Choroid plexus epithelial cell (primary cell): ENCODE measurements at regions not wholly inside any gene's neighbourhood (a gene's known extent, or its start where the extent isn't known, plus 50 kb on each side); places are given as distances from the start of the nearest gene placed in this dataset.

Source experiments
- DNase-seq: peaks from one replicate; pipeline ENCODE4 v3.0.0-alpha.2; 2010; ENCODE audit warnings: low read depth
- H3K4me3 ChIP-seq: 2 replicates; pipeline ENCODE4 v1.5.1; 2011; ENCODE audit warnings: low read depth, mild to moderate bottlenecking, control low read depth, low read length, moderate library complexity
- CTCF ChIP-seq: conservative IDR thresholded peaks from 2 replicates; pipeline ENCODE4 v1.5.1; 2011; ENCODE audit warnings: low read depth, mild to moderate bottlenecking, control low read depth, inconsistent platforms, low read length, moderate library complexity

GRCh38 chr4:152079543-152080293 lies 318.9 kb upstream of the GATB start:
- no peak for DNase-seq
- H3K4me3 ChIP-seq = no peak overlapping the region
- TF ChIP-seq CTCF = no peak

GRCh38 chr4:152079079-152079478 lies 318.3 kb upstream of the GATB start:
- no peak overlapping the region for H3K4me3 ChIP-seq
- no peak for DNase-seq
- TF ChIP-seq CTCF = no peak

DNA sequence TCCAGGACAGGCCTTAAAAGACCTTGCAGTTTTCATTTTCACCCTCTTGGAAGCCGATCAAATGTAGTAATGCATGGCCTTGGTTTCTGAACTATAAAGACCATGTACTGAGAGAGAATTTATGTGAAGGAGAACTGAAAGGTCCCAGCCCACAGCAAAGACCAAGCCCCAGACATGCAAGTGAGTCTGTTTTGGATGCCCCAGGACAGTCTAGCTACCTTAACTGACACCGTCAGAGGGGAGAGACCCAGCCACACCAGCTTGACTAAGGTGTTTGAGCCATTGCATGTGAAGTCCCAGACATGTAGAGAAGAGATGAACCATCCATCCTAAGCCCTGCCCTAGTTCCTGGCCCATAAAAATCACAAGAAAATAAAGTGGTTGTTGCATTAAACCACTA lies 316.8 kb upstream of the GATB start:
- no peak for TF ChIP-seq CTCF
- no peak for DNase-seq
- no peak overlapping the region for H3K4me3 ChIP-seq

DNA sequence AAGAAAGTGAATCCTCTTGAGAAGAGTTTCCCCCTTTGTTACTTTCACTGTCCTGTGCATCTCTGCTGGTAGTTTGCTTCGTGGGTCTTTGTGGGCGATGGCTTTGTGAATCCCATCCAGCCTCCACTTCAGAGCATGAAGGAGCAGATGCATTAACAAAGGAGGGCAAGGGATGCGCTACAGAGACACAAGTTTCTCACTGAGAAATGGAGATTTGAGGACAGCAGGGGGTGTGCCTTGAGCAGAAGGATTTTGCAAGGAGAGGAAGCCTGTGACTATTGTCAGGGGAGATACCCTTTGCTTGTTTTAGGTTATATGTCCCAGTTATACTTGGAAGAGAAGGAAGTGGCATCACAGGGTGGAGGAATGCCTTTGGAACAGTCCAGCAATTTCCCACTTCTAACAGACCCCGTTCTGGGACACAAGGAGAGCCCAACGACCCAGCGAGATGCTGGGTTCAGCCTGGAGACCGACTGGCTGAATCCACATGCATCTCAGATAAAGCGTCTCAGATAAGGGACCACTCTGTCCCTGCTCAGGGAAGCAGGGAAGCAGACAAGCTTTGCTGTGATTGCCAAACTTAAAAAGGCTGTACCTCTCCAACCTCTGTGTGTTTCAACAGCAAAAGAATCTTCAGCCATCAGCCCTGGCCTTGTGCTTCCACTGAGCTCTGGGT lies 314.6 kb upstream of the GATB start:
- no peak overlapping the region for H3K4me3 ChIP-seq
- DNase-seq = no peak
- TF ChIP-seq CTCF = no peak

DNA sequence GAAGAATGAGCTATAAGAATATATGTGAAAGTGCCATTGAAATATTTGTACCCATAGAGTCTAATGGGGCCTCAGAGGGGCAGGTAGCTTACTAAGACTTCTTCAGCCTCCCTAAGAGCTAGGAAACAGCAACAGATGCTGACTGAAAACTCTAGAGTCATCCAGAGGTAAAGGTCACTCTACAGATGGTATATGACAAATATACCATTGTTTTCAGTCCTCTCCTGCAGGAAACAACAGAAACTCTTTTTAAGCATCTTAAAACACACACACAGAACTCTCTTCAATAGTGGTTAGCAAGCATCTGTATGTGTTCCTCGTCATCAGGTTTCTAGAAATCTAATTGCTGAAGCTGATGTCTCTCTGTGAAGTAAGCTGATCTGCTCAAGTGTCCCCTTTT lies 313.8 kb upstream of the GATB start:
- no peak for TF ChIP-seq CTCF
- no peak for DNase-seq
- H3K4me3 ChIP-seq = no peak overlapping the region

DNA sequence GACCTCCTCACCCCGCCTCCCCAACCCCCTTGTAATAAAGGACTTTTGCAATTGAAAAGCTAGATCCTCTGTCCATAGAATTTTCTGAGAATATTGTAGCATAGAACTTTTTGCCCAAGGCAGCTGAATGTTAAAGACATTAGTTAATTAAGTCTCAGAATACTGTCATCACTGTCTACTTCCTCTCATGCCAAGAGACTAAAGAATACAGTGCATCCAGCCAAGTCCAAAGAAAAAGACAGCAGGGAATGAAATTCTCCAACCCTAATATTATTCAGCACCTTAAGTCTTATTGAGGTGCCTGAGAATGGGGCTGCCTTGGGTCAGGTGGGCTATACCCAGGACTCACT lies 313.3 kb upstream of the GATB start:
- DNase-seq = no peak
- no peak overlapping the region for H3K4me3 ChIP-seq
- no peak for TF ChIP-seq CTCF
